KG1 (cell line): ENCODE measurements at regions not wholly inside any gene's neighbourhood (a gene's known extent, or its start where the extent isn't known, plus 50 kb on each side); places are given as distances from the start of the nearest gene placed in this dataset.
A peak's percentile ranks its signal among the peaks of the same experiment; 100 is the strongest.
"Not testable (repeated sequence)": the region's sequence is repeated elsewhere in the genome, so short reads cannot be mapped to it uniquely, and the experiment has no call there.

ENCODE experiments used
- DNase-seq: peaks from one replicate; lab custom pipeline; 2025; lab: John Stamatoyannopoulos, UW

DNA sequence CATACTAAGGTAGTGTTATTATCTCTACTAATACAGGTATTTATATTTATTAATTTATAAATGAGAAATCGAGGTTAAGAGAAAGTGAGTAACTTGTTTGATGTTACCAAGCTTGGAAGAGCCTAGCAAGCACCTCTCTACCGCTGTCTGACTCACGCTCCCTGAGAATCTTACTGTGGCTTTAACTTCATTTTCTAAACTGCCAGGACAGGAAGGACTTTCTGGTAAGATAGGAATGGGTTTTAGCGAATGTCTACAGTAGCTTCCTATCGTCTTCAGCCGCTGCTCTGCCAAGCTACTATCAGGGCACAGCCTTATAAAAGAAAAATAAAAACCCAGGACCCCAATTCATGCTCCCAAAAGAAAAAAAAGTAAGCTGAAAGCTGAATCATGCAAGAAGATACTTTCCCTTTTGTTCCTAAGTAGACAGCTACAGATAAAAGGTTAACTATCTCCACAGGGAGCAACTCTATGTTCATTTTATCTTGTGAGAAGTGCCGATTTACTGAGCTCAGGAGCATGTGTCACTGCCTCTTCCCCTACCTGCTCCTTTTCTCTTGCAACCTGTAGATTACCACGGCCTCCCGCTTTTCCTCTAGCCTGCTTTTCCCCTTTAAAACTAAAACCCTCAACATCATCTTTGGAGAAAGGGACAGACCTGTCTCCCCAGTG, 60.2 kb downstream of the THNSL1 start:
- no peak for DNase-seq

DNA sequence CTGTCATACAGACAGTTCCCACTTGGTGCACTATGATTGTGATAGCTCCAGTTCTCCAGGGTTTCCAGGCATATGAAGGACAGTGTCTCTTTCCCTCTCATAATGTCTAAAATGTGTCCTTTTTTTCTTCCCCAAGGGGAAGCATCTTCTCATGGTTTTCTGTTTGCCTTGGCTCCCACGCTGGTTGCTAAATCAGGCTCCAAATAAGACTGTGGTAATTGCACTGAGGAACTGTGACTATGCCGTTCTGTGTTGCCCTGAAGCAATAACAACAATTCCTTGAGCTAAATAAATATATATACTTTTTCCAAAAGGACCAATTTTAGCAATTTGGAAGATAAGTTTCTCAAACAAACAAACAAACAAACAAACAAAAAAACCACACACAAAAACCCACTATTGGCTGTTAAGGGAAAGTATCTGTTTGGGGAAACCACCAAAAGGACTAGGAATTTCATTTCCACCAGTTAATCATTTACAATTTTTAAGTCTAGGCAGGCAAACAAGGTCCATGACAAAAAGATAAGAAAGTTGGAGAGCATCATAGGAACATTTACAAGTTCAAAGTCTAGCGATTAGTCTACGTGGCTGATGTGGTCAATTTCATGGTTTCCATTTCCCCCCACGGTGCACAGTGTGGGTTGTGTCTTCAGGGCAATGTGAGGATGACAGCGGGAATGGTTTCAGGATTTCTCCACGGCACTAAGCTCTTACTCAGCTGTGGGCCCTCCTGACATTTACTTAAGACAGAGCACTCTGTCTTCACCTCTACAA, 62.4 kb downstream of the THNSL1 start:
- DNase-seq = no peak

DNA sequence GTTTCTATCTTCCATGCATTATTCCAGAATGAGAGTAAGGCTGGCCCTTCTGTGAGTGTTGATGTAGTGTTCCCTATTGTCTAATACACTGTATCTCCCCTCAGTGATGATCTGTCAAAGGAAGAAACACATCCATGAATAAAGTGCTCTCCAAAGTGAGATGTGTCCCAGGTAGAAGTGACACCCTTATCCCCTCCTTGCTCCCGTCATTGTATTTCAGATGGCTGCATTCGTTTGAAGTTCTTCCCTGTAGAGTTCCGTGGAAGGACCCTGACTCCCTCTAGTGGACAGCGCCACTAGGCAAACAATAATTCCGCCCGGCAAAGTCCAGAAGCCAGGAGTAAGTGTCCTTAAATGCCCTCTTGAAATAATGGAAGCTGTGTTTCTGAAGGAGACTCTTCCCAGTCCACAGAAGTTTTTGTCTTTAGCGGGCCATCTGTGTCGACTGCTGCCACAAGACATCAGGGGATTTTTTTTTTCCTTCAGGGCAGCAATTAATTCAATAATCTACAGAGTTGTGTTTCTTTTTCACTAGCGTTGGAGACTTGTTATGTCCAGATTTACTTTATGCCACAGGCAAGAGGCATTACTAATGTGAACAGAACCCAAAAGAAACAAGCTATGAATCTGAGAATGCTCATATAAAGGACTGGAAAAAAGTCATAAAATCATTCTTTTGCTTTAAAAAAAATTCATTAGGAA, 64.6 kb downstream of the THNSL1 start:
- peak; percentile 2 for DNase-seq

DNA sequence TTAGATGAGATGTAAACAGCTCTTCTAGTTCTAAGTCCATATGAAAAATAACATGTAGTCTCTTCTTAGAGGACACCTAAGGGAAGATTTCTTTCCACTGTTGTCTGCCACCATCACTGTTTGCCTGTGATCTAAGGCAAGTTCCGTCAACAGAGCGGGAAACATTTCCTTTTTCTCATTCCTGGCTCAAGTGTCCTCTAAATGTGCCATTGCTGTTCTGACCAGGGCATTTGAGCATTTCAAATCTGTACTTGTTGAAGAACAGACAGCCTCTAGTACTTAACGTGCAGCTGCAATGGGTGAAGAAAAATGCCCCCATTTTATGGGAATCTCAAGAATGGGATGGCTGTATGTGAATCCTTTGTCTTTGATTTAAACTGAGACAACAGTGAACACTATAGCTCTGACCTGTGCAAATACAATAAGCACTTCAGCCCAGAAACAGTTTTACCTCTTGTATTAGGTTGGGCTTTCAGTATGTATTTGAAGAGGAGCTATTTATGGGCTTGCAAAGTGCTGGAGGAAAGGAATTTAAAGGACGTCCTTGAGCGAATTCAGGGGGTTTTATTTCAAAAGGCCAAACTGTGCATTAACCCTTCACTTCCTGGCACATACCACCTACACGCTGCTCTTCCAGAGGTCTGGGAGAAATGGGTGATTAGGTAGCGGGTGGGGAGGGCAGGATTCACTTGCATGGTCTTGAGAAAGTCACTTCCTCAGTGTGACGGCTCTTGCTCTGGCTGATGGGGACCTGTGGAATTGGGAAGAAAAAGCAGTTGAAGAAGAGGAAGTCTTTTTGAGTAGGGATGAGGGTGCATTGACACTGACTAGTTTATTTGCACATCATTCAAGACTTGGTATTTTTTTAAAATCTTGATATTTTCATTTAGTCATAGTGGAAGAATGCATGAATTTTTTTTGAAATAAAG, 66.1 kb downstream of the THNSL1 start:
- DNase-seq = no peak

DNA sequence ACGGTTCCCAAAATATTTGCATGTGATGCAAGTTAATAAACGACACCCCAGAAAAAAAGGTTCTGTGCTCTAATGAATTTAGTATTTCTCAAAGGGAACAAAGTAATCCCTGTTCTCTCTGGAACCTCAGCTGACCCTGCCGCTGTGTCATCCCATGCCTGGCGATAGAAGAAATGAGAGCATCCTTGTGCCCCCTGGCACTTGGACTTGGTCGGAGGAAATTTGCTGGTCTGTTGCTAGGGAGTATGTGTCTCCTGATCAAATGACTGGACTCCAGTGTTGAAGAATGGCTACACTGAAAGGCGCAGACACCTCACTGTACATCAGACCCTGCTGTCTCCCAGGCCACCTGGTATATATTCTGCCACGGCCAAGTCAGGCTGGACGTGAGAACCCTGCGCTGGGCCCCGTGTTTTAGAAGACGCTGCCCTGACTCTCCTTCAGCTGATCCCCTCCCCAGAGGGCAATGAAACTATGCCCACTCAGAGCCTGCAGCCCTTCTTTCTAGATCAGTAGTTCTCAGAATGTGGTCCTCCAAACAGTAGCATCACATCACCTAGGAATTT, 67.2 kb downstream of the THNSL1 start:
- DNase-seq = no peak

DNA sequence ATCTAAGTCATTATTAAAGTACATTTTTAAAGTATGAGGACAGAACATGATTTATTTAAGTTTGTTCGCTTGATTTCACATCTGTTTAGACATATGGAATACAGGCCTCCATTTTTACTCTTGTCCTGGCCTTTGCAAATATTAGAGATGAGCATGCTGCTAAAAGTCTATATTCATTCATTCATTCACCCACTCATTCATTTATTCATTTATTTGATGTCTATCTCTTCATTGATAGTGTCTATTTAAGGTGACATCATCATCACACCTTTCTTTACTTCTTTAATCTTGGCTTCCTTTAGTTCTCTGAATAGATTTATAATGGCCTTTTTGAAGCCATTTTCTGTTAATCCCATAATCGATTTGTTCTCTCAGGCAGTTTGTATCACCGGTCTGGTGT, 68.0 kb downstream of the THNSL1 start:
- DNase-seq = no peak

DNA sequence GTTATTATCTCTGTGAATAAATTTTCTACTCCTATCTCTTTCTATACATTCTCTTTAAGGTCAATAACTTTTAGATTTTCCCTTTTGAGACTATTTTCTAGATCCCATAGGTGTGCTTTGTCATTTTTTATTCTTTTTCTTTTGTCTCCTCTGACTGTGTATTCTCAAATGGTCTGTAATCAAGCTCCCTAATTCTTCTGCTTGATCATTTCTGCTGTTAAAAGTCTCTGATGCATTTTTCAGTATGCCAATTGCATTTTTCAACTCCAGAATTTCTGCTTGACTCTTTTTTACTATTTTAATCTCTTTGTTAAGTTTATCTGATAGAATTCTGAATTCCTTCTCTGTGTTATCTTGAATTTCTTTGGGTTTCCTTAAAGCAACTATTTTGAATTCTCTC, 78.2 kb downstream of the THNSL1 start:
- no peak for DNase-seq

DNA sequence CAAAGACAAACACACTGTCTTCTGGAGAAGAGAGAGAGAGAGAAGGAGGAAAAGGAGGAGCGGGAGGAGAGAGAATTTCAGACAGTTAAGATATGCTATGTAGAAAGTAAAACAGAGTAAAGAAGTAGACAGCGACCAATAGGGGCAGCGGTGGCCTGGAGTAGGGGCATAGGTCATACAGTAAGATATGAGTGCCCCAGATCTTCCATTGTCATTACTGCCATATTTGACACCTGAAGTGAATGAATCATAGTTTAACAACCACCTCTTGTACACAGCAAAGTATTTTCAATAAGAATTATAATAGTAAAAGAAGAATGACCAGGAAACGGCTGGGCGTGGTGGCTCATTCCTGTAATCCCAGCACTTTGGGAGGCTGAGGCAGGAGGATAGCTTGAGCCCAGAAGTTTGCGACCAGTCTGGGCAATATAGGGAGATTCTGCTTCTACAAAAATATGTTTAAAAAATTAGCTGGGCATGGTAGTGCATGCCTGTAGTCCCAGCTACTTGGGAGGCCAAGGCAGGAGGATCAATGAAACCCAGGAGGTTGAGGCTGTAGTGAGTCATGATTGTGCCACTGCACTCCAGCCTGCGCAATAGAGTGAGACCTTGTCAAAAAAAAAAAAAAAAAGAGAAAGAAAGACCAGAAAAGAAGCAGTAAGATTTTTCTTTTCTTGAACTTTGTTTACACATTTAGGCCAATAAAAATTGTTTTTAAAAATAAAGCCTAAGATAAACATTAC, 77.0 kb upstream of the GPR158 start:
- no peak for DNase-seq

DNA sequence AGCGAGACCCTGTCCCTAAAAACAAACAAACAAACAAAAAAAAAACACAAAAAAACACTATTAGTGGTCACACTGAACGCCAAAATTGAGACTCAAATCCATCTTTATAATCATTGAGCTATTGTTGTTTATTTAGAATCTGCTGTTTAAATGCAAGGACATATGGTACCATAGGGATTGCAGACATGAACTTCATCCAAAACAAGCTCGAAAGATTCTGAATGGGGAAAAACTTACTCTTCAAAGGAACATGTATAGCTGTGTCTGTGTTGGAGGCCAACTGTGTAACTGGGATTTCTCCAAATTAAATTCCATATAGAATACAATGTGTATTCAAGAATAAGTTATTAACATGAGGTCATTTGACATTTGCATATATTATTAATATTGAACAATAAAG, 74.7 kb upstream of the GPR158 start:
- no peak for DNase-seq

DNA sequence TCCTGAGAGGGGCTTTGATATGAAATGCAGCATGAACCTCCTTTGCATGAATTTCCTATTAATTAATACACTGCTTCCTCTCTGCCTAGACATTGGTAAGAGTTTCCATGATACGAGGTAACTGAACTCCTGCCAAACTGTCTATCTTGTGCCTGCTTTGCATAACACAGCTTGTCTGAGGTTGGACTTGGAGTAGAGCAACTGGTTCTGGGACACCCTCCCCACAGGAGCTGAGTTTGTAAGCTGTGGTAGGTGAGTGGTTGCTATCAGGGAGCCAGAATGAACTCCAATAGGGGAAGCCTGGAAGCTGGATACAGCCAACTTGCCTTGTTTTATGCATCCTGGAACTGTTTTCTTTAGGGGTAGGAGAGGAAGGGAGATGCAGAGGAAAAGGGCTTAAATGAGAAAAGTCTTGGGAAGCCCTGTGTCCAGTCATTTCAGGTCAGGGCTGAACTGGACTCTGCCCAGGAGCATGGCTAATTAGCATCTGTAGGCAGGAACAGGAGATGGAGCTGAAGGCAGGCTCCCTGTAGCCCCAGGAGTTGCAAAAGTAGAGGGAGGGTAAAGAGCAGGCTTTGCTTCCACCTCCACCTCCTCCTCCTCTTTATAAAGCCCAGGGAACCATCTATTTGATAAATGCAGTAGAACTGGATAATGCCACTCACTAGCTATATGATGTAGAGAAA, 73.2 kb upstream of the GPR158 start:
- DNase-seq = no peak

DNA sequence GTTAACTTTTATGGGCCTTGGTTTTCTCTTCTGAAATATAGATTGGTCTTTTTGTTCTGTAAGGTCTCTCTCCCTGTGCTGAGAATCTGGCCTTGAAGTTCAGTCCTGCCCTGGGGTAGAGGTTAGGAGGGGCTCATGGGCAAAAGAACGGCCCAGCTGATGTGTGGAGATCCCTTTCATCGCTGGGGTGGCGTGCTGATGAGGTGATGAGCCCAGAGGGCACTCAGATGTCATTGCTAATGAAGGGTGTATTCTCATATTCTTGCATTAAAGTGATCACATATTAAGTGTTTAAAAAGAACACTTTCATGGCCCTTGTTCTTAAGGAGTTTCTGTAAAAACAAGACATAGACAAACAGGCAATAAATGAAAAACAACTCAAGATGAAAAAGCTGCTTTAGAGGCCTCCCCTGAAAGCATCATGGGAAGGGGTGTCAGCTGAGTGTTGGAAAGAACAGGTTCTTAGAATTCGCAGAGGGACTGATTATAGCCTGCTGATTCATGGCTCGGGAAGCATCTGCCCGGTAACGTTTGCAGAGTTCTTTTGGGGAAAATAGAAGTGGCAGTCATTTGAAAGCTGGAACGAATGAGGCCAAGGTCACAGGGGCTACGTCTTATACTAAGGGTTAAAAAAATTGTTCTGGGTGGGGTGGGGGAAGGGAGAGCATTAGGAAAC, 72.5 kb upstream of the GPR158 start:
- DNase-seq = no peak

DNA sequence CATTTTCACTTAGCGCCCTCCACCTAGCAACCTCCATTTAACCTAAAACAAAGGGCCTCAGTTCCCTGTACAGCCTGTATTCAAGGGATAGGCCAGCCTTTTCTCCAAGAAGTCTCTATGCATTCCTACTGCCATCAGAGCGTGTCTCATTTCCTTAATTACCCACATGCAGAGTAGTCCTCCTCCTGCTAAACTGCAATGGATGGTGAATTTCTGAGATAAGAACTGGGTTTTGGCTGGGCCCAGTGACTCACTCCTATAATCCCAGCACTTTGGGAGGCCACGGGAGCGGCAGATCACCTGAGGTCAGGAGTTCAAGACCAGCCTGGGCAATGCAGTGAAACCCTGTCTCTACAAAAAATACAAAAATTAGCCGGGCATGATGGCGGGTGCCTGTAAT, 71.1 kb upstream of the GPR158 start:
- no peak for DNase-seq

DNA sequence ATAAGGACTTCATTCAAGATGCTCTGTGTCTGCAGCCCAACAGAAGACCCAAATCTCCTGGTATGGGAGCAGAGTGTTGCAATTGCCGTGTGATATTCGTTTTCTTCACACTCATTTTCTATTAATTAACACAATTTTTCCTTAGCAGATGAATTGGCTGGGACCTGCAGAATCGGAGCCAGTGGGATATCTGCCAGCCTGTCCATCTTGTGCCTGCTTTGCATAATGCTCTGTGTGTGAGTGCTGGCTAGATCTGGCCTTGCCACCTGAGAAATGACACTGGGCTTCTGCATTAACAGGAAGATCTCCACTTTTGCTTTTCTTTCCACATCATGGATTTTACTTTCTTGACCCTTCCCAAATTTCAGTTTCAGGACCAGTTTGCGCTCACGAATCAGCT, 70.4 kb upstream of the GPR158 start:
- no peak for DNase-seq

DNA sequence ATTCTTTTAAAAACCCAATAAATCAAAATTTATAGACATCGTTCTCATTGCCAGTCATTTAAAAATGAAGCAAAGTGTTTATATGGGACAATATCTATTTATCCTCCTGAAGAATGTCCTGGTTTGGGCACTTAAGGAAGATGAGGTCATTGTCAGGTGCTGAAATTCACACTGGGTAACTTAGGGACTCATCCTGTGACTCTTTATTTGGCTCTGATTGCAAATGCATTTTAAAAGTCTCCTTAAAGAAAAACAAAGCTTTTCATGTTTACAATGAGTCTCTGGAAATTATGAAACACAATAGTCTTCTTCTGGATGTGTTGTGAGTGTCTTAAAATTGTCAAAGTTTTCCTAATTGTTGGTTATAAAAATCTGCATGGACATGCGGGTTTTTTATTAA, 69.5 kb upstream of the GPR158 start:
- no peak for DNase-seq

DNA sequence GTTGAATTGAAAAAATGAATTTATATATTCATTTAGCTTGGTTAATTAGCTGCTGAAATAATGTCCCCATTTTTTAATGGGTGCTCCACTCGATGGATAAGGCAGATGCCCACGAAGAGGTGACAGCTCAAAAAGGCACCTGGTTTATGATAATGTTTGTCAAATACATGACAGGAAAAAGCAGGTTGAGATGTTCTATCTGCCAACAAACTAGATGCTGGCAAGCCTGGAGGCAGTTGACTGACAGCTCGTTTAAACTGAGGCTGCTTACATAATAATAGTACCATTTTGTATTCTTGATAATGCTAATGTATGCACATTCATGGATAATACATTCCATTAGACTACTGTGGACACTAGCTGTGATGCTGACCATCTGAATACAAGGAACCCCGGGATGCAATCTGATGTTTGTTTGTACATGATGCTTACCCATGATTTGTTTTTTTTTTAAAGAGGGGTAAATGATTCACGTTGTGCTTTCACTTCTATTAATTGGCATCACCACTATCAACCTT, 69.0 kb upstream of the GPR158 start:
- no peak for DNase-seq

DNA sequence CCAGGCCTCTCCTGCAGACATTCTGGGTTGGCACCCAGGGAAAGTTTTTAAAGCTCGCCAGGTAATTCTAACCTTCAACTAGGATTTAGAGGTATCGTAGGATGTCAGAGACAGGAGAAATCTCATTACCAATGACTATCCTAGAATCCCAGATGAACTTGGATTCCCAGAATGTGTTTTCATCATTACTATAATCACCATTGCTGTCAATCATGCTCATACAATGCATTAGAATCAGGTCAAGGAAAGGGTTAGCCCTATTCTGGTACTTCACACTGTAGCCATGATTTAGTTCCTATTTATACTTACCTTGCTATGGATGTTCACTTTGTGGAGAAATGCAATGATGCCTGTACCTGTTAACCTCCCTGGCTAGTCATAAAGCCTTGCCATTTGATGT, 67.0 kb upstream of the GPR158 start:
- DNase-seq = no peak

DNA sequence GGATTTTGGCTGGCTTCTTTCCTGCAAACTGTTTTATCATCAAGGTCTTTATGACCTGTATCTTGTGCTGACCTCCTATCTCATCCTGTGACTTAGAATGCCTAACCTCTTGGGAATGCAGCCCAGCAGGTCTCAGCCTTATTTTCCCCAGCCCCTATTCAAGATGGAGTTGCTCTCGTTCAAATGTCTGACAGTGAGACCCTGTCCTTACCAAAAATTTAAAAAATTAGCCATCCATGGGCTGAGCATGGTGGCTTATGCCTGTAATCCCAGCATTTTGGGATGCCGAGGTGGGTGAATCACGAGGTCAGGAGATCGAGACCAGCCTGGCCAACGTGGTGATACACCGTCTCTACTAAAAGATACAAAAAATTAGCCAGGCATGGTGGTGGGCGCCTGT, 64.9 kb upstream of the GPR158 start:
- DNase-seq = not testable (repeated sequence)

DNA sequence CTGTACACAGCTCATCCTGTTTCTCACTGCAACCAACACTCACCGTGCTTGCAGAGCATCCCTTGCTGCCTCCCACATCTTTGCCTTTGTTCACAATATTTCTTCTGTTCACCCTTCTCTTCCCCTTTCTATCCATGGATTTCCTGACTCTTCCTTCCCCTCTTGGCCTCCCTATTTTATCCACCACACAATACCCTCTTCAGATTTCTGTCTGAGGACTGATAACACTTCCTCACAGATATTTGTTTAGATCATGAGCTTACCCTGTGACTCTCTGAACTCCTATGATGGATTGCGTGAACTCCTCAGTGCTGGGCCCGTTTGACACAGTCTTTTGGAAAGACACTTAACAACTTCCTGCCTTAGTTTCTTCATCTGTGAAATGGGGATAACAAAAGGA, 62.8 kb upstream of the GPR158 start:
- no peak for DNase-seq

DNA sequence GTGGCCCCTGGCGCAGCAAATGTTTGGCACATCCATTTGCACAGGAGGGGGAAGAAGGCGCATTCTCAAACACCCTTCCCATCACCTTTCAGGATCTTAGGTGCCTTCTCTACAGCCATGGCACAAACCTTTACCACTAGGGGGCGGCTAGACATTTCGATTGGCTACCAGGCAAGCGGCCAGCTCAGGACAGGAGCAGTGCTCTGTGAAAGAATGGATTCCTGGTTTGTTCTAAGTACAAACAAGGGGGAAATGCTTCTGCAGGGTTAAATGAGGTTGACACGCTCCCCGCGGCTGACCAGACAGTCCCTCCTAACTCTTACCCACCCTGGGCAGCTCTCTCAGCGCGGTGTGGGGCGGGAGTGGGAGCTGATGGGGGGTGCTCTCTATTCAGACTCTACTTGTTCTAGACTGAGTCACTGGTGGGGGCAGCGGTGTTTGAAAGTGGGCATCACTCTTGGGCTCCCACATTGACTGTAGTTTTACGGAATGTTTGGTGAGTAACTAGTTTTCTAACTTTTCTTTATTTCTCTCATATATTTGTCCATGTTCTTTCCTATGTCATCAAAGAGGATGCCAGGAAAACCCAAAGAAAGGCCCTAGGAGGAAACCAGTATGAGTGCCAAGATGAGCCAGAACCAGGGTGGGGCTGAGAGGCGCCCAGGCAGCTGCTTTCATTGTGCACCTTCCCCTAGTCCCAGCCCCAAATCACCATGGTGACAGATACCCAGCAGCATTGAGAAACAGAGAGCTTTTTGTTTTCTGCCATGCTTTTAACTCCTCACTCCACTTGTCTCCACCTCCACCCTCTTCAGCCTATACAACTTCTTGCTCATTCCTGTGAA, 61.4 kb upstream of the GPR158 start:
- DNase-seq = peak; percentile 46
